ENCODE measurements at regions not wholly inside any gene's neighbourhood (a gene's known extent, or its start where the extent isn't known, plus 50 kb on each side); places are given as distances from the start of the nearest gene placed in this dataset.

DNA sequence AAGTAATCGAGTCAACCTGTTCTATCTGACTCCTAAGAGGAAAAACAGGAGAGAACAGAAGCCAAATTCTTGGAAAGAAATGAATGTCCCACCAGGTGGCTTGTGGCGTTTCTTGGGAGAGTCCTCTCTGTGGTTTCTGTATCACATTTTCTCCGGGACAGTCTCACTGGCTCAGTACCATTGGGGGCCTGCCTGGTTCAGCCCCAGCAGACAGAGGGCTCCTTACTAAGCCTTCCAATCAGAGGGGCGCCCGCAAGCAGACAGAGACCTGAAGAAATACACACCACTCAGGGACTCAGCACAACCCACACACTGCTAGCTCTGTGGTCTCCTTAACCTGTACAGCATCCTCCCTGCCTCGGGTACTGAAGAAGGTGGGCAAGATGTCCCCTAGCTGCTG lies 302.1 kb downstream of the TLE3 start:
- TF ChIP-seq POLR2A (IDR thresholded peaks at IDR 0.05; ENCODE audit: low read length), result no peak
- no peak for TF ChIP-seq GATA1 (IDR thresholded peaks at IDR 0.05; ENCODE audit: low read depth, low read length)
